ENCODE measurements at regions not wholly inside any gene's neighbourhood (a gene's known extent, or its start where the extent isn't known, plus 50 kb on each side); places are given as distances from the start of the nearest gene placed in this dataset.

DNA sequence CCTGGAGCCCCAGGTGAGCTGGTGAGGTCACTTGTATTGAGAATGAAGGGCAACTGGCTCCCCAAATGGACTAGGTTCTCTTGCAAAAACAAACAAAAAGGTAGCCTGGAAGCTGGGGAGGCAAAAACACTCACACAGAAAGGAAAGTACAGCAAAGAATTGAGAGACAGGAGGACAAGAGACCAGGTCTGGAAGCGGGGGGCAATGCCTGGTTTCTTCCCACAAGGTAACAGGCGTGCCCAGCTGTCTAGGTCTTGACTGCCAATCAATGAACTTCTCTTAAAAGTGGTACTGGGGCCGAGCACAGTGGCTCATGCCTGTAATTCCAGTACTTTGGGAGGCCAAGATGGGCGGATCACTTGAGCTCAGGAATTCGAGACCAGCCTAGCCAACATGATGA, 356.4 kb upstream of the TSHZ3 start:
- no peak for DNase-seq (ENCODE audit: low read depth in 1 of 2, low spot score in 1 of 2)

DNA sequence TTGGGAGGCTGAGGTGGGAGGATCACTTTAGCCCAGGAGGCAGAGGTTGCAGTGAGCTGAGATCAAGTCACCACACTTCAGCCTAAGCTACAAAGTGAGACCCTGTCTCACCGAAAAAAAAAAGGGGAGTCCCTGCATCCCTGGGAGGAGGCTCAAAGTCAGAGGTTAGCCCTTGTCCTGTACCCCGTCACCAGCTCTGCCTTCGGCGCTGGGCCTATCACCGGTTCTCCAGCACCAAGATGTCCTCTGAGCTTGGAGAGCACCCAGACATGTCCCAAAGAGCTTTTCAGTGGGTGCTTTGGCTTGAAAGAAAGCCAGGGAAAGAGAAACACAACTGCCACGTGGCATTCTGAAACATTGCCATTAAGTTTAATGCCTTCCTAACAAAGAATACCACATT, 356.9 kb upstream of the TSHZ3 start:
- DNase-seq (ENCODE audit: low read depth in 1 of 2, low spot score in 1 of 2), result no peak

DNA sequence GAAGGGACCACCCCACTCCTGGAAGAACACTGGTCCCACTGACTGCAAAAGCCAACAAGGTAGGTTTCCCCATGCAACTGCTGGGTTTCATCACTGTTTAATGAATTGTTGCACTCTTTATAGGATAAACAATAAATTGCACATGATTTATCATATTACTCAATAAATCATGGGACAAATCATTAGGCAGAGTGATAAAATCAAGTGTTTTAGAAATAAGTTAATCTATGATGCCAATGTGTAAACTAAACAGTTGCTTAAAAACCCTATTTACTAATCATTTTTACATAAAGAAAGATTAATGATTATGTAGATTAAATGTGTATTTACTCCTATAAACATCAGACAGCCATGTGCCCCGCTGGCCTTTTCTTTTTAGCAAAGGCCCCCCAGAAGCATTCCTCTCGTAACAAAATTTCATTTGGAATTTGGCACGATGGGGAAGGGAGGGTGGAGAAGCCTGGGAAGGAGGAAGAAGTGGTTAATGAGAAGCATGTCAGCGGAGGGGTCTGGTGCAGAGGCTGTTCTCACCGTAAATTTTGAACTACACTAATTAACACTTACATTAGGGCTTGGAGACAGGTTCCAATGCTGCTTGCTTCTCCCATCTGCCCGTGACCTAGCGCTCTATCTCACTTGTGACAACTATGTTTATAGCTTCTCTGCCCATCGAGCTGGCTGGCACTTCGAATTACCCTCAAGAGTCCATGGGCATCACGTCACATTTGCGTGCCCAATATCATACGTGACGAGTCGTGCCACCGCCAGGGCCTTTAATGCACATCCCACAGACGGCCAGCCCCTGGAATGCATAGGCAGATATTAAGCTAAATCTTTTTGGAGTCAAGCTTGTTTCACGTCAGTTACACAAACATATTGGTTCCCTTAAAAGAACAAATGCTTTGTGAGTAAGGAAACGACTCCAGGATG, 357.7 kb upstream of the TSHZ3 start:
- DNase-seq (ENCODE audit: low read depth in 1 of 2, low spot score in 1 of 2), result no peak

DNA sequence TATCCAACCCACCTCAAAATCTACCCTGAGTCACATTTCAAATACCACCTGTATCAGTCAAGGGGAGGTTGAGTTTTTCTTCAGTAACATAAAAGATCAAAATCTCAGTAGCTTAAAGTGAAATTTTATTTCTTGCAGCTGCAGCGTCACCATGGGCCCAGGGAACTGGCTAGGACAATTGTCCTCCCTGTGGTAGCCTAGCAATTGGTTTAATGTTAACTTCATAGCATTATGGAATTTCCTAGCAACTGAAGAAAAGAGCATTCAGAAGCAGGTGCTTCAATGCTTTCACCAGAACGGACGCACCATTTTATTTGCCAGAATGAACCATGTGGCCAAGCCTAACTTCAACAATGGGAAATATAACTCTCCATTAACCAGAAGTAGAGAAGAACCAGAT, 359.3 kb upstream of the TSHZ3 start:
- DNase-seq (ENCODE audit: low read depth in 1 of 2, low spot score in 1 of 2), result no peak

DNA sequence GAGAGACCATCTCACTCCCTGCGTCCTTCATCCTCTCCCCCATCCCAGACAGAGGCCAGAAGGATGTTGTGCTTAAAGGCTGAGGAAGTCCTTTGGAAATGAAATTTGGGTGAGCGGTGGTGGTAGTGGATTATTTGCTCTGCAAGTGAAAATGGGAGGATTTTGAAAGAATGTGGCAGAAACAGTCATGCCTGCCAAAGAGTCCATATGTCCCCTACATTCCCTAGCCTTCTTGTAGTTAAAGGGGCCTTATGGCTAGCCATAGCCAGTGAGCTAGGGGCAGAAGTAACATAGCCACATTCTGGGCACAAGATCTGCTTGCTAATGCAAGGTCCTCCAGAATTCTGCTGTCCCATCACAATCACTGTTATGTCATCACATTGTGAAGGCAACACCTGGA, 360.2 kb upstream of the TSHZ3 start:
- DNase-seq (ENCODE audit: low read depth in 1 of 2, low spot score in 1 of 2), result no peak

DNA sequence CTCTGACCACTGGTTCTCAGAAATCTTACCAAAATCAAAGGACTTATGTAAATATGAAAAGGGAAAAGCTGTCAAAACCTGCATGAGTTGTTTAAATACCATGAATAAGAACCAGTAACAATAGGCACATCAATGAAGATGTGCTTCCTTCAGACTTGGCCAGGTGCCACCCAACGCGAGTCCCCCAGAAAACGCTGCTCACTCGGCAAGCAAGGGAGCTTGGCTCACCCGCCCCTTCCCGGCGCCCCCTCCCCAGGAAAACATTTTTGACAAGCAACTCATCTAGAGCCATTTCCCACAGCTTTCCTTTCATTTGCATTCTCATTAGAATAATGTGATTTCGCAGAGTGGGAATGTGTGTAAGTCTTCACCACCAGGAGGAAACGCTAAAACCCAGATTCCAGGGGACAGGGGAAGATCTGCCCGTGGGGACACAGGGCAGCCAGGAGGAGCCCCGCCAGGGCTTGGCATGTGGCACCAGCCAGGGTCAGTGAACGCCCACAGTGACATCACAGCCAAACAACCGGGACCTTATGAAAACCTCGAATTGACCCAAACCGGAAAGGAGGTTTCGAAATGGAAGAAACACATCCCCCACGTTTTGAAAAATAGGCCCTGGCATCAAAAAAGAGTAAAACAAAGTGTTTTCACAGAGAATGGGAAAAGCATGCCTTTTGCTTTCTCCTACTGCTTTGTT, 366.2 kb upstream of the TSHZ3 start:
- no peak for DNase-seq (ENCODE audit: low read depth in 1 of 2, low spot score in 1 of 2)

DNA sequence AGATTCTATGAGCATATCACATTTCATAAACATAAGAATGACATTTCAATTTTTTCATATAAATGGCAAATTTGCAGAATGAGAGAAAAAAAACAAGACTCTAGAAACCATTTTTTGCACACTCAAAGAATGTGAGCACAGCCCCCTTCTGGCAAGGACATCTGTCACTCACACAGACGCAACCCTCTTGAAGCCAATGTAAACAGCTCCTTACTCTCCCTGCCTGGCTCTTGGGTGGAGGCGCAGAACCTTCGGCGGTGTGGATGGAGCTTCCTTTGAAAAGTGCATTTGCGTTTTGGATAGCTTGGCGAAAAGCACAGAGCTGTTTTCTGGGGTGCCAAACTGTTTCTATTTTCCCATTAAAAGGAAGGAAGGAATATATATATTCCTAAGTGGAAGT, 367.6 kb upstream of the TSHZ3 start:
- no peak for DNase-seq (ENCODE audit: low read depth in 1 of 2, low spot score in 1 of 2)

DNA sequence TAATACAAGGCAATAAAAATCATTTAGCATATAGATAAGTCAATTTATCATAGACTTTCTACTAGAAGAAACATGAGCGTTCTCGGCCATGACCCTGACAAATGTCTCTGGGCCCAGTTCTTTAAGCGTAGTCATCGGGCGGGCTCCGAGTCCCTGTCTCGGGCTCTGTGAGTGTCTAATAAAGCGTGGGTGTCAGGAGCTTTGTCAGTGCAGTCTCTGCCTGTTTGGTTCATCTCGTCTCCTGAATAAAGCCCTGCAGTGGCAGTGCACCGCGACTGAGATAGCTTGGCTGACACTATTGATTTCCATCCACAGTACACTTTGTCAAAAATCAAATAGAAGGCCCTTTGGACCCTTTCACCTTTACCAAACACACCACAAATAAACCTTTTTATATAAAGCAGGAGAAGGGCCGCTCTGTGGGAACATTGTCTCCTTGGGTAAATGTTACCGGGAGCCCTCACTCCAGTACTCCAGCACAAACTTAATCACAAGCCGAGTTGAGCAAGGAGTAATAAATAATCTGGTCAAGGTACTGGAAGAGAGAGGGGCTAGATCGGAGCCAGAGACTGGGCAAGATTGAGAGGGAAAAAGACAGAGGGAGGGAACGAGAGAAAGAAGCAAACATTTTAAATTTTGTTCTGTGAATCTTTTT, 368.2 kb upstream of the TSHZ3 start:
- no peak for DNase-seq (ENCODE audit: low read depth in 1 of 2, low spot score in 1 of 2)

DNA sequence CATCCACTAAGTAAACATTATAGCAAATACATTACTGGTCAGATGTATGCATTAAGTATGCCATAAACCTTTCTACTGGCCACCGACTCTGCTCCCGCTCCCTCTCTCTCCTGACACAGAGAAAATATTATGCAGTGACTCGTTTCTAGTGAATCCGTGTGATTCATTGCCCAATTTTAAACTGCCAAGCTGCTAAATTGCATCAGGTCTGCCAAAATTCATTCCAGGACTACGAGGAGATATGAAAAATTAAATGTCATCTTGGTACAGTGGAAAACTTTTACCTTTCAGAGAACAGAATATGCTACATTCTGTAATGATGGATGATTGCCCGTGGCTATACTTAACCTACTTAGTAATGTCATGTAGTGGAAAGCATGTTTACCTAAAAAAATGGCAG, 368.8 kb upstream of the TSHZ3 start:
- no peak for DNase-seq (ENCODE audit: low read depth in 1 of 2, low spot score in 1 of 2)

DNA sequence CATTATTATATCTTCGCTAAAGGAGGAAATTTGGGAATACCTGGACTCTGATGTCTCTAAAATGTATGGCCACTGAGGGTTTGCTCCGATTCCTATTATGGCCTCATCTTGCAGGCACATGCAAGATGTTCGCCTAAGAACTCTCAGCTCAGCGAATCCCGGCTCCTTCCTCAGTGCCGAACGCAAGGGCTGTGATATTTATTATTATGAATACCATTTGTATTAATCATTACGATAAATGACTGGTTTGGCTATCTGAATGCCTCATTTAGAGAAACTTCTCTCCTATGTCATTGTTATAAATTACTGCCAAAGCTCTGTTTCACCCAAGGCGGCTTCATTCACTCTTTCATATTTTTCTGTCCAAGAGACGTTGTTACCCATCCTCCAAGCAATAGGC, 369.7 kb upstream of the TSHZ3 start:
- DNase-seq (ENCODE audit: low read depth in 1 of 2, low spot score in 1 of 2), result no peak

DNA sequence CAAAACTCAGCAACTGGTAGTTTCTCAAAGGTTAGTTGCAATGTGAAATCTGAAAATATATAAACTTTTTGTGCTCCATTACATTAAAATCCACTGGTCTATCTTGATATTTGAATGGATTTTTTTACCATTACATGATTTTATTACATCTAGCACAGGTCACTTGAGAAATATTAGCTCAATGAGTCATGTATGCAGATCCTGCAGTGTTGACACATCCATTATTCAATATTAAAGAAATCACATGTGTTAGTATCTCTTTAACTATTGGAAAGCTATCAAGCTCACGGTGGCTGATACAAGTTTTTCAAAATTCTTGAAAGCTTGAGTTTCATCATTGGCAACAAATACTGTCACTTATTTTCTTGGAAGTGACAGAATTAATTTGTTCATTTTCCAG, 373.9 kb upstream of the TSHZ3 start:
- no peak for DNase-seq (ENCODE audit: low read depth in 1 of 2, low spot score in 1 of 2)

DNA sequence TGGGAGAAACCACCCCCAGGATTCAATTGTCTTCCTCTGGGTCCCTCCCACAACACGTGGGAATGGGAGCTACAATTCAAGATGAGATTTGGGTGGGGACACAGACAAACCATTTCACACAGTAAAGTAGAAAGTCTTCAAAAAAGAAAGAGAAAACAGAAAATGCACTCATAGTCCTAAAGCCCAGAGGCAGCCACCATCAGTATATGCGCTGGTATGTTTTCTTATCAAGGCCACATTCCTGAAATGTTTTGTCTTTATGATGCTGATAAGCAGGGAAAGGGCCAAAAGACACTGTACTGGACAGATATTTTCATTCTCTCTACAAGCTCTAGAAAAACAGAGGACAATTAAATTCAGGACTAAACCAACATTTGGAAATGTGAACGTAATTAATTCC, 375.8 kb upstream of the TSHZ3 start:
- no peak for DNase-seq (ENCODE audit: low read depth in 1 of 2, low spot score in 1 of 2)

DNA sequence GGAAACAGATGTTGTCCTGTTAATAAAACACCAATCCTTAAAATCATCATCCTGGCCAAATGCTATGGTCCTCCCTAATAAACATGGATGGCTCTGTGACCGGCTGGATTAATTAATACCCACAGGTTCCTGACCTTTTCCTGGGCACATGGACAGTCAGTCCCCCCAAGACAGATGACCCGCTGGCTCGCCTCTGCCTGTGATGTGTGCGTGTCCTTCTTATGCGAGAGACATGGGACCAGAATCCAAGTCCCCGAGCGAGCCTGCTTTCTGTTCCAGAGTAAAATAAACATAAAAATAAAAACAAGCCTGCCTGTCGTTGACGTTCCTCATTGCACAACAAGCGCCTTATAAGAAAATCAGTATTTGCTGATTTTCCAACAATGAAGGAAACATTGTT, 378.3 kb upstream of the TSHZ3 start:
- no peak for DNase-seq (ENCODE audit: low read depth in 1 of 2, low spot score in 1 of 2)

DNA sequence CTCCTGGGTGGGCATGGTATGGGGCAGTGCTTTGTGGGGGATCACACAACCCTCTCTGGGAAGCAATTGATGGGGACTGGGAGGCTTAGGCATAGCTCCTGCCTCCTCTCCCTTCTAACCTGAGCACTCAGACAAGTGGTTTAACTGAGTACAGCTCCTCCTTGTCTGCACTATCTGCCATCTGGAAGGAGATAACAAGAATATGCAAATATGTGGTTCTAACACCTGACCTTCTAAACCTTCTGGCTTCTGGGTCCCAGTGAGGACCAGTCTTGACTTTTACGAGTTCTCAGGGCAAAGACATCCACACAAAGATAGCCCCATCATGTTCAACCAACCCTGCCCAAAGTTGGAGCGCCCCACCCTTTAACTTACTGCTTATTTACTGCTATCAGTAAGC, 381.0 kb upstream of the TSHZ3 start:
- DNase-seq (ENCODE audit: low read depth in 1 of 2, low spot score in 1 of 2), result no peak

DNA sequence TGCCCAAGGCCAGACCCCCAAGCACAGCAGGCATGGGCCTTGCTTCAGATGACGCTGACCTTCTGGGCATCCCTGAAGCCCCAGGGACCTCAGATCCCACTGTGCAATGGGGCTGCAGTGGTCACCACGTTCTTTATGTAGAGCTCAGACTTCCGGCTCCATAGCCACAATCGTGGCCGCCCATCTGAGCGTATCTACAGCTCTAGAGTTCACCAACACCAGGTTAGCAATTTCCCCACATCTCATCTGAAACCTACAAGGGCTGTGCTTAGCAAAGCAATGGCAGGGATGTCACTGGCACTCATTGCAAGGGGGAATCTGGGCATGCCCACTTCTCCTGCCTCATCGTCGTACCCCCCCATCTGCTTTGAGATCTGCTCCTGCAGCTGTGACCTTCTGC, 384.4 kb upstream of the TSHZ3 start:
- no peak for DNase-seq (ENCODE audit: low read depth in 1 of 2, low spot score in 1 of 2)

DNA sequence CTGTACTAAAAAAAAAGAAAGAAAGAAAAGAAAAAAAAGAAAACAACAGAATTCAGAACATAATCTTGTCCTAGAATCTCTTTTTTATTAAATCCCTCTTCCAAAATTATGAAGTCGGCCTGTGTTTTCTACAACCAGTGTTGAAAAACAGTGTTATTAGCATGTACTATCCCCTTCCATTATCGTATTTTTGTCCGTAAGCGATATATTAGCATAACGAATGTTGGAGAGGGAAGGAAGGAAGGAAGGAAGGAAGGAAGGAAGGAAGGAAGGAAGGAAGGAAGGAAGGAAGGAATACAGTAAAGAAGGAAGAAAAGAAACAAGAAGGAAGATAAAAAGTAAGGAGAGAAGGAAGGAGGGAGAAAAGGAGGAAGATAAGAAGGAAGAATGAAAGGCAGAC, 393.0 kb upstream of the TSHZ3 start:
- no peak for DNase-seq (ENCODE audit: low read depth in 1 of 2, low spot score in 1 of 2)

DNA sequence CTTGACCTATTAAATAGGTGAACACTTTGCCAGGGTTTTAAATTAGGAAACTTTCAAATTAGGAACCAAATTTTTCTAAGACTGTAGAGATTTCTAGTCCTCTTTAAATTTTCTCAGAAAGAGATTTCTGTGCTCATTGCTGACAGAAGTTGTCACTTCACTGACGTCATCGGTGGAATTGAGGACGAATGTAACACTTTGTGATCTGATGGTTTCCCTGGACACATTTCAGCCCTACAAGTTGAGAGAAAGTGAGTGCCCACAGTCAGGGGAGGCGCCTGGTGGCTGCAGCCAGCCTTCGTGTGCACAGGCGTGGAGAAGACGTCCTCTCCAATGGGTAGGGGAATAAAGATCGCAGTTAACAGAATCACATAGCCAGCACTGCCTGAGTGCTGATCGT, 396.5 kb upstream of the TSHZ3 start:
- DNase-seq (ENCODE audit: low read depth in 1 of 2, low spot score in 1 of 2), result no peak

DNA sequence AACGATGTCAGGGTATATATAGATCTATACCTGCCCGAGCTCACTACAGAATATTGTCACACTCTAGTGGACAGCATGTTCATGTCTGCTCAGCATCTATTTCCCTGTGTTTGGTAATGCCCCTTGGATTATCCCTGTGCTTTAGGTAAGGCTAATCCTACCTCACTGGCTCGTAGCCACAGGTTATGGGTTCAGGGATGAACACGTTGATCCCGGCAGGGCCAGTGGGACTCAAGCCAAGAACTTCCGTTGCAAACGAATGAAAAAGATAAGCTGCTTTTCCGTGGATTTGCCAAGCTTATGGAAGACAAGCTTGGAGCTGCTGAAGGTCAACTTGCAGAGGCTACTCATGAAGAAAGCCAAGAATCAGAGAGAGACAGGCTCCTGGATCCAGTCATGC, 400.0 kb upstream of the TSHZ3 start:
- no peak for DNase-seq (ENCODE audit: low read depth in 1 of 2, low spot score in 1 of 2)

DNA sequence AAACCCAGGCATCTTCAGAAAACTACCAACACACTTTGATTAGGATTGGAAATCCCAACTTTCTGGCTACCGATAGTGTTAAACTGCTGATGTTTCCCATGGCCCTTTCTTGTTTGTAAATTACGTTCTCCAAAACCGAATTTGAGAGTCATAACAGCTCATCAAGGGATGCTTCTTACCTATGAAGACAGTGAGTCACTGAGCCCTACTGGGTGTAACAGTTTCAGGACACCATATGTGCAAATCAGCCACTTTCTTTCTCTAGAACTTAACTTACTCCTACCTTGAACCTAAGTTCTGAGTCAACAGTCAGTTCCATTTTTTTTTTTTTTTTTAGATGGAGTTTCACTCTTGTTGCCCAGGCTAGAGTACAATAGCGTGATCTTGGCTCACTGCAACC, 410.1 kb upstream of the TSHZ3 start:
- no peak for DNase-seq (ENCODE audit: low read depth in 1 of 2, low spot score in 1 of 2)

DNA sequence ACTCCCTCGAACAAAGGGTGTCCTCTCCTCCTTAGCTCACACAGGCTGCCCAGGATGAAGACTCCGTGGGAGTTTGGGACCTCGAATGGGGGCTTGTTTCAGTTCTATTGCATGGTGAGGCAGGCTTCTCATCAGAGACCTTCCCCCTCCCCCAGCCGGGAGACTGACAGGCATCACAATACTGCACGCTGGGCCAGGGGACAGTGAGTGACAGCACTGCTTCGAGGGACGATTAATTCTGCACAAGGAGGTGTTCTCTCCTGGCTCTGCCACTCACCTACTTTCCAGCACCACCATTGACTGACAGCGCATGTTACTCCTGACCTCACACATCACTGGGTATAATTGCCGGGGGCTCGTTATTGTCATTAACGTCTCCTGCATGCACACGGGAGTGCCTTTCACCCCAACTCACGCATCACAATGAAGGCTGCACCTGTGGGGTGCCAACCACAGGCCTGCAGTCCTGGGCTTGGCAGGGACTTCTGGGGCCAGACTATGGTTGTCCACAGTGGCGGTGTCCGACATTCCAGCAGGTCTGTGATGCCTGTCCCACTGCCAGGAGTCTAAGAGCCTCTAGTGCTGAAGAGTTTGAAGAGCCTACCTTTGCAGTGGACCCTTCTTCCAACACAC, 412.2 kb upstream of the TSHZ3 start:
- no peak for DNase-seq (ENCODE audit: low read depth in 1 of 2, low spot score in 1 of 2)

DNA sequence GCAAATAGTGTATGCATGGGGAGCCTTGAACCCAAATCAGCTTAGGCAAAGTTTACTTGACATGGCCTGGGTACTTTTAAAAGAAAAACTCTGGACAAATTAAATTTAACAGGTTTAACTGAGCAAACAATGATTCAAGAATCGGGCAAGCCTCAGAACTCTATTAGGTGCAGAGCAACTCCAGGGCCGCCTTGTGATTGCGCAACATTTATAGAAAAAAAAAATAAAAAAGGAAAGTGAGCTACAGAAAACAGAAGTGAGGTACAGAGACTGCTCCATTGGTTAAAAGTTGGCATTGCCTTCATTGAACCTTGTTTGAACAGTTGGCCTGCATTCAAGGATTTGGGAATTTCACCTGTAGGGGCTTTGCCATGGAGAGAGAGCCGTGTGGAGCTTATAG, 421.0 kb upstream of the TSHZ3 start:
- DNase-seq (ENCODE audit: low read depth in 1 of 2, low spot score in 1 of 2), result no peak

DNA sequence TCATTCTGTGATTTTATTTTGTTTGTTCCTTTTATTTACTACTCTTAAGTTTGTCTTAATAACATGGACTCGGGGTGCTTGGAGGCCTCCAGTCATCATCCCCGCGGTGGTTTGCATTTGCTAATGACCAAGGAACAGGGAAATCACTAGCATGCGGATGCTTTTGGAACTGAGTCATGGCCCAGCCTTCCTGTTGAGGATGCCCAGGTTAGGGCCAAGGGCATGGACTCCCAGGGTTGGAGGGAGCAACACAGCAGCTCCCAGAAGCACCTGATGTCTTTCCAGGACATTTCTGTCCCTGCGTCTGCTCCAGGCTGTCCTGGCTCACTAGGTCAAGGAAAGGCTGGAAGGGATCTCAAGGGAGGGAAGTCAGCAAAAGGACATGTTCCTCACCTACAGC, 423.7 kb upstream of the TSHZ3 start:
- no peak for DNase-seq (ENCODE audit: low read depth in 1 of 2, low spot score in 1 of 2)

Measured in stimulated activated CD4-positive, alpha-beta T cell treated with anti-CD3 and anti-CD28 coated beads, Interleukin-15, amount 100 ng/mL, for 1 hour (primary cell).